Endothelial cell of umbilical vein (primary cell): ENCODE measurements at regions not wholly inside any gene's neighbourhood (a gene's known extent, or its start where the extent isn't known, plus 50 kb on each side); places are given as distances from the start of the nearest gene placed in this dataset.

Source experiments
- BruUV-seq: library from RNA; stranded (reverse); fragments of 400-500 nt; replicated peaks from 2 replicates; lab custom pipeline; 2021; lab: Mats Ljungman, UMichigan
- CTCF ChIA-PET: fragments of 300-600, 350-600 bp; sonication (Branson Sonifier 250); formaldehyde crosslinking; loops from one replicate; lab custom pipeline; 2021; ENCODE audit warnings: antibody characterized with exemption, inconsistent platforms; lab: Charles Lee
- POLR2A ChIA-PET: fragments of 300-600, 350-600 bp; sonication (Branson Sonifier 250); formaldehyde crosslinking; loops from one replicate; lab custom pipeline; 2021; ENCODE audit warnings: antibody characterized with exemption, inconsistent platforms; lab: Charles Lee
- DNase-seq: peaks from one replicate; pipeline ENCODE4 v3.0.0-alpha.2; 2011; ENCODE audit warnings: low read depth, low spot score
- FAIRE-seq: peaks from 2 replicates; lab custom pipeline; 2011; peaks lifted over from hg19 to GRCh38; lab: Jason Lieb, UNC
- H2AFZ ChIP-seq: 2 replicates; pipeline ENCODE4 v1.6.0; 2012; ENCODE audit warnings: low read depth, low read length, control low read depth, inconsistent platforms
- H3K27ac ChIP-seq: 2 replicates; pipeline ENCODE4 v1.5.1; 2011; ENCODE audit warnings: low read depth, mild to moderate bottlenecking, control low read depth, low read length, moderate library complexity; ENCODE audit not compliant: insufficient read depth
- H3K27me3 ChIP-seq, 2 experiments: 2 replicates each; pipeline versions ENCODE4 v1.6.0 to v1.6.1; 2011; ENCODE audit warnings: low read length in 2 of 2, mixed read lengths in 1 of 2; ENCODE audit not compliant: control insufficient read depth in 2 of 2, insufficient read depth in 2 of 2
- H3K36me3 ChIP-seq, 2 experiments: 2 replicates in 1 of 2; 3 replicates in 1 of 2; pipeline ENCODE4 v1.5.1; 2011; ENCODE audit warnings: low read length in 2 of 2, mild to moderate bottlenecking in 1 of 2, moderate library complexity in 1 of 2; ENCODE audit not compliant: control insufficient read depth in 2 of 2, insufficient read depth in 2 of 2; ENCODE audit errors: extremely low read depth in 1 of 2
- H3K4me1 ChIP-seq: 3 replicates; pipeline ENCODE4 v1.5.1; 2011; ENCODE audit warnings: mild to moderate bottlenecking, low read length; ENCODE audit not compliant: control insufficient read depth, insufficient read depth; ENCODE audit errors: extremely low read depth
- H3K4me2 ChIP-seq: 2 replicates; pipeline ENCODE4 v1.6.1; 2011; ENCODE audit warnings: low read length, control low read depth, mixed read lengths; ENCODE audit not compliant: insufficient read depth
- H3K4me3 ChIP-seq, 3 experiments: fragments of 200-600 bp in 1 of 3; sonication (generic), shearing (Covaris generic) in 1 of 3; replicated peaks in 1 of 3; 2 replicates each; pipeline ENCODE4 v1.5.1; 2011 to 2016; ENCODE audit warnings: control low read depth in 3 of 3, low read length in 3 of 3, mild to moderate bottlenecking in 2 of 3, inconsistent platforms in 1 of 3, low read depth in 1 of 3, moderate library complexity in 1 of 3; ENCODE audit not compliant: insufficient read depth in 1 of 3
- H3K79me2 ChIP-seq: 2 replicates; pipeline ENCODE4 v1.6.0; 2012; ENCODE audit warnings: low read length, inconsistent platforms; ENCODE audit not compliant: control insufficient read depth, insufficient read depth
- H3K9ac ChIP-seq: replicated peaks from 2 replicates; pipeline ENCODE3; 2011; ENCODE audit warnings: low read length, control low read depth; ENCODE audit not compliant: insufficient read depth; ENCODE audit errors: extremely low read depth
- H3K9me1 ChIP-seq: replicated peaks from 3 replicates; pipeline ENCODE4 v1.6.0; 2011; ENCODE audit warnings: mild to moderate bottlenecking, low read length; ENCODE audit not compliant: control insufficient read depth, insufficient read depth; ENCODE audit errors: extremely low read depth
- H3K9me3 ChIP-seq: replicated peaks from 2 replicates; pipeline ENCODE4 v1.5.1; 2012; ENCODE audit warnings: low read length, inconsistent platforms; ENCODE audit not compliant: control insufficient read depth, insufficient read depth
- H4K20me1 ChIP-seq: replicated peaks from 2 replicates; pipeline ENCODE3; 2011; ENCODE audit warnings: mild to moderate bottlenecking, low read length; ENCODE audit not compliant: control insufficient read depth, insufficient read depth; ENCODE audit errors: extremely low read depth
- FOS ChIP-seq: IDR thresholded peaks from 2 replicates; pipeline ENCODE4 v1.6.1; 2011; ENCODE audit warnings: mild to moderate bottlenecking, low read length, moderate library complexity, borderline replicate concordance; ENCODE audit not compliant: insufficient read depth
- MAX ChIP-seq: IDR thresholded peaks from 2 replicates; pipeline ENCODE4 v1.6.1; 2011; ENCODE audit not compliant: insufficient read depth, insufficient read length
- MYC ChIP-seq: IDR thresholded peaks from one replicate; pipeline ENCODE4 v1.6.1; 2011; ENCODE audit warnings: mild to moderate bottlenecking, low read depth, low read length
- POLR2A ChIP-seq: IDR thresholded peaks from 2 replicates; pipeline ENCODE4 v1.6.1; 2012; ENCODE audit warnings: low read depth, mild to moderate bottlenecking, control low read depth, low read length
- POLR2AphosphoS5 ChIP-seq: IDR thresholded peaks from 2 replicates; pipeline ENCODE4 v1.6.1; 2012; ENCODE audit warnings: low read depth, mild to moderate bottlenecking, control low read depth, low read length, moderate library complexity; ENCODE audit not compliant: insufficient read depth
- dilution Hi-C: fragments of 300-500 bp; cut with MboI; formaldehyde crosslinking; loops from one replicate; pipeline ENCODE4 v1.15.0; 2019; ENCODE audit warnings: low sequenced_read_pairs; ENCODE audit not compliant: extremely low pct_ligation_motif_present
- intact Hi-C: fragments of 100-400 bp; cut with micrococcal nuclease; formaldehyde crosslinking; loops from one replicate; pipeline ENCODE4 v1.10.0; 2022

- no peak overlapping the region for H2AFZ ChIP-seq
- no peak overlapping the region for H3K4me2 ChIP-seq
- H3K9me3 ChIP-seq, result no peaks in the 10 kb centered on the region
- H3K4me1 ChIP-seq, result no peaks in the 10 kb centered on the region
- BruUV-seq, result no TSS peak
- no peaks in the 10 kb centered on the region for H3K79me2 ChIP-seq
- H3K27me3 ChIP-seq, result no peaks in the 10 kb centered on the region
- POLR2A ChIA-PET, result no interaction called here
- DNase-seq (no peak), FAIRE-seq (no peak)
- no peaks in the 10 kb centered on the region for H3K36me3 ChIP-seq
- no peaks in the 10 kb centered on the region for H3K9me1 ChIP-seq
- H3K9ac ChIP-seq, result no peak overlapping the region
- no peak overlapping the region for H3K27ac ChIP-seq
- H4K20me1 ChIP-seq, result no peaks in the 10 kb centered on the region
- CTCF ChIA-PET, result no interaction called here
- dilution Hi-C loops (no loop called here), intact Hi-C loops (no loop called here)
- no peak for TF ChIP-seq MYC
- no peak overlapping the region for H3K4me3 ChIP-seq
Observed at GRCh38 chr16:66293932-66294331, 72.6 kb upstream of the CDH5 start.

GRCh38 chr16:66293207-66293735 lies 73.2 kb upstream of the CDH5 start:
- Histone ChIP-seq H3K36me3 (no peaks in the 10 kb centered on the region), H3K9me1 (no peaks in the 10 kb centered on the region), H3K27ac (no peak overlapping the region), H3K4me3 (no peak overlapping the region), H4K20me1 (no peaks in the 10 kb centered on the region), H3K27me3 (no peaks in the 10 kb centered on the region), H3K79me2 (no peaks in the 10 kb centered on the region), H3K9ac (no peak overlapping the region), H3K9me3 (no peaks in the 10 kb centered on the region), H3K4me2 (no peak overlapping the region), H3K4me1 (no peaks in the 10 kb centered on the region), H2AFZ (no peak overlapping the region)
- POLR2A ChIA-PET, result no interaction called here
- dilution Hi-C loops (no loop called here), intact Hi-C loops (no loop called here)
- TF ChIP-seq MAX, result no peak
- TF ChIP-seq POLR2A, result no peak
- TF ChIP-seq FOS, result no peak
- no peak for TF ChIP-seq MYC
- no peak for TF ChIP-seq POLR2AphosphoS5
- no peak for FAIRE-seq
- CTCF ChIA-PET, result interaction anchor here (0.9 kb wide), 1 partner anchor 18 kb away, joined by 3 read pairs; no protein-coding TSS in a partner anchor
- no TSS peak for BruUV-seq
- DNase-seq, result no peak
